GM10248 (cell line): ENCODE measurements at regions not wholly inside any gene's neighbourhood (a gene's known extent, or its start where the extent isn't known, plus 50 kb on each side); places are given as distances from the start of the nearest gene placed in this dataset.

Experiments used
- CTCF ChIA-PET: fragments of 300-600 bp; sonication (Branson Sonifier 250); formaldehyde crosslinking; extraction: SDS; loops from one replicate; lab custom pipeline; 2021; ENCODE audit warnings: antibody characterized with exemption; lab: Yijun Ruan, JAX
- POLR2A ChIA-PET: fragments of 350-650 bp; sonication (Branson Sonifier 250); formaldehyde crosslinking; extraction: SDS; loops from one replicate; lab custom pipeline; 2020; ENCODE audit warnings: antibody characterized with exemption; lab: Yijun Ruan, JAX
- DNase-seq: peaks from one replicate; pipeline ENCODE4 v3.0.0; 2012; ENCODE audit errors: extremely low spot score
- CTCF ChIP-seq: IDR thresholded peaks from 2 replicates; pipeline ENCODE4 v1.5.1; 2012; ENCODE audit warnings: mild to moderate bottlenecking, low read depth; ENCODE audit errors: extremely low read depth, missing control alignments, control extremely low read depth

- no peak for DNase-seq
- TF ChIP-seq CTCF: no peak
- POLR2A ChIA-PET: no interaction called here
- CTCF ChIA-PET: no interaction called here
Observed at GRCh38 chrX:39451046-39451445, 646.7 kb downstream of the BCOR start.

GRCh38 chrX:39452401-39452800 is 645.4 kb downstream of the BCOR start:
- TF ChIP-seq CTCF: no peak
- ChIA-PET POLR2A (no interaction called here), CTCF (no interaction called here)
- DNase-seq: no peak

- CTCF ChIA-PET: interaction anchor here (1.6 kb wide), 1 partner anchor 16 kb away, joined by 3 read pairs; no protein-coding TSS in a partner anchor
- TF ChIP-seq CTCF: no peak
- no peak for DNase-seq
Observed at GRCh38 chrX:39453889-39454621, 643.7 kb downstream of the BCOR start.

GRCh38 chrX:39456894-39457604 is 640.7 kb downstream of the BCOR start:
- TF ChIP-seq CTCF: no peak
- CTCF ChIA-PET: no interaction called here
- DNase-seq: no peak
- POLR2A ChIA-PET: no interaction called here

More at GRCh38 chrX:39453889-39454621, 643.7 kb downstream of the BCOR start:
- POLR2A ChIA-PET: no interaction called here

- ChIA-PET POLR2A (no interaction called here), CTCF (no interaction called here)
- no peak for TF ChIP-seq CTCF
- no peak for DNase-seq
Observed at GRCh38 chrX:39458779-39459178, 639.0 kb downstream of the BCOR start.

GRCh38 chrX:39459204-39459603 is 638.6 kb downstream of the BCOR start:
- TF ChIP-seq CTCF: no peak
- DNase-seq: no peak
- ChIA-PET POLR2A (no interaction called here), CTCF (no interaction called here)
